Bone marrow (tissue), 2 donors: ENCODE measurements at regions not wholly inside any gene's neighbourhood (a gene's known extent, or its start where the extent isn't known, plus 50 kb on each side); places are given as distances from the start of the nearest gene placed in this dataset.

Experiments
- DNase-seq, 2 donors: peaks; one replicate each; lab custom pipeline; 2025; lab: John Stamatoyannopoulos, UW

- DNase-seq = no peak
These were observed 442.3 kb upstream of the RGPD4 start for GRCh38 chr2:107384422-107384821.

GRCh38 chr2:107385921-107386320, 440.8 kb upstream of the RGPD4 start:
- DNase-seq = no peak

DNA sequence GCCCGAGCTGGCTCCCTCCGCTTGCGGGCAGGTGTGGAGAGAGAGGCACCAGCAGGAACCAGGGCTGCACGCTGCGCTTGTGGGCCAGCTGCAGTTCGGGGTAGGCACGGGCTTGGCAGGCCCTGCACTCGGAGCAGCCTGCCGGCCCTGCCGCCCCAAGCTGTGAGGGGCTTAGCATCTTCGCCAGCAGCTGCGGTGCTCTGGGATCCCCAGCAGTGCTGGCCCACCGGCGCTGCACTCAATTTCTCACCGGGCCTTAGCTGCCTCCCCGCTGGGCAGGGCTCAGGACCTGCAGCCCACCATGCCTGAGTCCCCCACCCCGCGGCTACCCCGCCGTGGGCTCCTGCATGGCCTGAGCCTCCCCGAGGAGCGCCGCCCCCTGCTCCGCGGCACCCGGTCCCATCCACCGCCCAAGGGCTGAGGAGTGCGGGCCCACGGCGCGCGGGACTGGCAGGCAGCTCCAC, 434.4 kb upstream of the RGPD4 start:
- no peak for DNase-seq

DNA sequence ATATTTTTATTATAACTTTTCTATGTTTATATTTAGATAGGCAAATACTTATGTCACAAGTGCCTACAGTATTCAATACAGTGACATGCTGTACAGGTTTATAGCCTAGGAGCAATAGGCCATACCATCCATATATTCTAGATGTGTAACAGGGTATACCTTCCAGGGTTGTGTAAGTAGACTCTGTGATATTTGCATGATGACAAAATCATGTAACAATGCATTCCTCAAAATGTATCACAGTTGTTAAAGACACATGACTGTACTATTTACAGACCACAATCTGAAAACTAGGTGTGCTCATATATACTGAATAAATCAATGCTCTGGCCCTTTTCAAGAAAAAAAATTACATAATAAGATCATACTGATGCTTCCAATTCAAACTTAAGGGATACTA, 433.2 kb upstream of the RGPD4 start:
- no peak for DNase-seq

GRCh38 chr2:107398683-107399082, 428.0 kb upstream of the RGPD4 start:
- no peak for DNase-seq

DNA sequence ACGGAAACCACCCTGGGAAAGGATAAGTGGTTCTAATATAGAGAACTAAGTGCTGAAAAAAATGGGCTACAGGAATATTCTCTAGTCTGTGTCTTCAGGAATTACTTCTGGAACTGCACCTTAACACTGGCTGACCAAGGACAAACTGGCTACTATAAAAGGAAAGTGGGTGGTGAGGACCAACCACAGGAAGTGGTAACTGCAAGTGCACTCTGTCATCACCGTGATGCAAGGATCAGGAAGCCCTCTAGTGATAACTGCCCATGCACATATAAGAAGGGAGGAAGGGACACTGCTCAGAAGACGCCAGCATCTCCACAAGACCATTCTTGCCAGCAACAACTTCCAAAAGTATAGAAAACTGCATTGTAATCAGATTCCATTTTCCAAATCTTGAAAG, 424.4 kb upstream of the RGPD4 start:
- no peak for DNase-seq

- no peak for DNase-seq
These were observed 421.4 kb upstream of the RGPD4 start for GRCh38 chr2:107405261-107405660.

- DNase-seq = no peak
These were observed 419.7 kb upstream of the RGPD4 start for GRCh38 chr2:107407017-107407416.

- DNase-seq = no peak
These were observed 418.7 kb upstream of the RGPD4 start for GRCh38 chr2:107407974-107408373.

- DNase-seq = no peak
These were observed 415.4 kb upstream of the RGPD4 start for GRCh38 chr2:107411267-107411666.

GRCh38 chr2:107412209-107412904, 414.3 kb upstream of the RGPD4 start:
- DNase-seq = no peak

GRCh38 chr2:107412981-107413380, 413.7 kb upstream of the RGPD4 start:
- DNase-seq = no peak

DNA sequence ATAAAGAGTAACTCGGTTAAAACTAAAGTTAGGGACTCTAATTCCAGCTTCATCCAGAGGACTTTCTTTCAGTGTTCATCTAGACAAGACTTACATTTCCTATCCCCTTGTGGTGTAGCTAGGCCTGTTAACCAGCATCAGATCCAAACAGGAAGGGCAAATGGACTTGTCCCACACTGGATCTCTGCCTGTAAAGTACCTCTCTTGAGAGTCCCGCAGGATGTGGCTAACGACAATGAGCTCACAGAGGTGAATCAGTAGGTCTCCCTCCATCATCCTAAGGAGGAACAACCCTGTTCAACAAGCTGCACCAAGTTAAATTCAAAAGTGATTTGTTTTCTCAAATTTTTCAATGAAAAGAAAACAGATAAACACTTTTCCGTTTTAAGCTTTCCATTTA, 412.3 kb upstream of the RGPD4 start:
- no peak for DNase-seq

DNA sequence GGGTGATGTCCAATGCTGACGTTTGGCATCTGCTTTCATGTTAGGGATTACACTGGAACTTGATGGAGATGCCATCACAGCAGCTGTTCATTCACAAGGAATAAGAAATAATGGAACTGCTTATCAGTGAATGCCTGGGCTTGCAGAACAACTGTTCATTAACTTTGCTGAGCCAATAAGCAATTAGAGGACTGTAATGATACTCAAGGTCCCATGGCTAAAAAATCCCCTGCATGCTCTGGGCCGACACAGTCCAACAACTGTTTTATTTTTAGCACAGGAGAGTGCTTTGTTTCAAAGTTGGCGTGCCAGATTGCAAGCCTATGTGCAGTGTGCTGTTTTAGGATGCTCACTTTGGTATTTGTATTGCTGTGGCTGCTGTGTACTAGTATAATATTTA, 408.0 kb upstream of the RGPD4 start:
- DNase-seq = no peak

GRCh38 chr2:107419191-107419590, 407.5 kb upstream of the RGPD4 start:
- no peak for DNase-seq

- DNase-seq = no peak
These were observed 397.9 kb upstream of the RGPD4 start for GRCh38 chr2:107428781-107429180.

- no peak for DNase-seq
These were observed 396.7 kb upstream of the RGPD4 start for GRCh38 chr2:107430006-107430405.

DNA sequence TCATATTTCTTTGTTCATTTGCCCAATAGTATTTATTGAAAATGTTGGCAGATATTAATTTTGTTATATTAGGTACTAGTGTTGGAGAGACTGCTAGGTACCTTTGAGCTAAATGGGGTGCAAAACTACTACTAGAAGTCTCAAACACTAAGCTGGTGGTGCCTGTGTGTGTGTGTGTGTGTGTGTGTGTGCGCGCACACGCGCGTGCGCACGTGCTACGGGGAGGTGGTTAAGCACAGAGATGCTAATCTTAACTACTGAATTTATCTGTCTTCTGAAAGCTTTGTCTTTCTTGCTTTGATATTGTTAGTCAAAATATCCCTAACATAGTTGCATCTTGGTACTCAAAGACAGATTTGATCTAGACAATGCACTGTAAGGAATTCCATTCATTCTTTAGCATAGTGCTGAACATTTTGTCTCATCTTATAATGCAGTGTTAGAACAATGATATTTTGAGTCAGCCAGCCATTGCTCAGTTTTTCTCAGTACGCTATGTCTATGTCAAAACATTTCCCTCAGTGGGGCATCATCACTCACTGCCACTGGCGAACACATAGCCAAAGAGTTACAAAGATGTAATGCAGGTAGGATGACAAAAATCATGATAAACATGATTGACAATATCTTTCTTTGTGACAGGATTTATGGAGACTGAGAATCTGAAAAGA, 396.0 kb upstream of the RGPD4 start:
- no peak for DNase-seq

GRCh38 chr2:107436281-107436680, 390.4 kb upstream of the RGPD4 start:
- no peak for DNase-seq

GRCh38 chr2:107437265-107437664, 389.4 kb upstream of the RGPD4 start:
- no peak for DNase-seq

DNA sequence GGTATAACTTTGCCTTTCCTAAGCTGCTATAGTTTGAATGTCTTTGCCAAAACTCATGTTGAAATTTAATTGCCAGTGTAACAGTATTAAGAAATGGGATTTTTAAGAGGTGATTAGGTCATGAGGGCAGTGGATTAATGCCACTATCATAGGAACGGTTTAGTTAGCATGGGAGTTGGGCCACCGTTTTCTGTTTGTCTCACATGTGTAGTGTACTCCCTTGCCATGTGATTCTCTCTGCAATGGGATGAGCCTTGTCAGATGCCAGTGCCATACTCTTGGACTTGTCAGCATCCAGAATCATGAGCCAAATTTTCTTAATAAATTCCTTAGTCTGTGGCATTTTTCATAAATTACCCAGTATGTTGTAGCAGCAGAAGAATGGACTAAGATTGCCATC, 388.9 kb upstream of the RGPD4 start:
- DNase-seq = no peak

DNA sequence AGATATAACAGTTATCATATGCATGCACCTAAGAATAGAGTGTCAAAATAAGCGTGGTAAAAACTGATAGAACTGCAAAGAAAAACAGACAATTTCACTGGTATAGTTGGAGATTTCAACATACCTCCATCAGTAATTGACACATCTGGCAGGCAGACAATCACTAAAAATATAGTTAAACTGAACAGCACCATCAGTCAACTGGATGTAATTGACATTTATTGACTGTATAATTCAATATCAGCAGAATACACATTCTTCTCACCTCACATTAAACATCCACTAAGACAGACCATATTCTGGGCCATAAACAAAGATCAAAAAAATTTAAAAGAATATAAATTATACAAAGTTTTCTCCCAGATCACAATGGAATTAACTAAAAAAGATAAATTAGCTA, 378.5 kb upstream of the RGPD4 start:
- no peak for DNase-seq

GRCh38 chr2:107461301-107461700, 365.4 kb upstream of the RGPD4 start:
- no peak for DNase-seq

DNA sequence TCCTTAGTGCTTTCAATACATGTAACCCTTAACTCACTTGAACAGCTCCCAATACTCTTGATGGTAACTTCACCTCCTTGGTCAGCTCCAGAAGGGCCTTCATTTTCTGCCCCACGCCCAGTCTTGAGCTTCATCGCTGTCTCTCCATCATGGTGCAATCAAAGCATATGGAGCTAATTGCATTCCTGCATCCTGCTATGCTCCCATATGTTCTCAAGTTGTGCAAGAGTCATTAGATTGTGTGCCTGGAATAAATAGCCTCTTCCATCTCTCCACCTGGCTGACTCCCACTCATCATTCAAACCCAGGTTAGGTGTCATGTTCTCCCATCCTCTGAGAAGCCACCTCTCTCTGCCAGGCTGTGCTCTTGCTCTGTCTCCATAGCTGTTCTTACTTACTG, 364.5 kb upstream of the RGPD4 start:
- no peak for DNase-seq
